ENCODE measurements at regions not wholly inside any gene's neighbourhood (a gene's known extent, or its start where the extent isn't known, plus 50 kb on each side); places are given as distances from the start of the nearest gene placed in this dataset.
"Not testable (repeated sequence)": the region's sequence is repeated elsewhere in the genome, so short reads cannot be mapped to it uniquely, and the experiment has no call there.

GRCh38 chr5:20959347-20959746 lies 971.3 kb upstream of the CDH18 start:
- Histone ChIP-seq H3K27ac (no peak overlapping the region), H3K4me3 (no peak overlapping the region)

DNA sequence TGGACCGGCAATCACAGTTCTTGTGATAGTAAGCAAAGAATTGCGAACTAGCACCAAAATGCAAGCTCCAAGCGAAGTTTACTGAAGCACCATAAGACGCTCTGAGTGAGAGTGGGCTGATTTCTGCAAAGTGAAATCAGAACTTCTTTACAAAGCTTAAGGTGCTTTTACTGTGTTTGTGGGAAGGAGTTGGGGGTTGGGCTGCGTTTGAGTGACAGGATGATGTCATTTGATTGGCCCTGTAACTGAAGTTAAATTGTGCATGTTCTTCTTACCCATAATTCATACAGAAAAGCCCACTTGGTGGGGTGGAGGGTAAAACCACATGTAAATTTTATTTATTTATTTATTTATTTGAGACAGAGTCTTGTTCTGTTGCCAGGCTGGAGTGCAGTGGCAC lies 970.6 kb upstream of the CDH18 start:
- Histone ChIP-seq H3K4me3 (no peak overlapping the region), H3K27ac (no peak overlapping the region)

DNA sequence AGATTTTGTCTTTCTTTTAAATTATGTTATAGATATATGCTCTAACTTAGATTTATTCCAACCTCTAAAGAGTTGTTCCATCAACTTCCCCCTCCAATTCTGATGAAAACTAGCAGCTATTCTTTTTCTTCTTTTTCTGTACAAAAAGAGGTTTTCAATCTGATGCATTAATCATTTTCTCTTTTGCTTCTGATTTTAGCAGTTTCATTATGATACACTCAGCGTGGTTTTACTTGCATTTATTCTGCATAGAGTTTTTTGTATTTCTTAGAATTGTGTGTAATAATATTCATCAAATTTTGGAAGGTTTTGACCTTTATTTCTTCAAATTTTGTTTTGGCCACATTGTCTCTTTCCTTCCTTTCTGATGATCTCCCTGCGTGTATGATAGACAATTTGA lies 968.1 kb upstream of the CDH18 start:
- Histone ChIP-seq H3K27ac (no peak overlapping the region), H3K4me3 (no peak overlapping the region)

DNA sequence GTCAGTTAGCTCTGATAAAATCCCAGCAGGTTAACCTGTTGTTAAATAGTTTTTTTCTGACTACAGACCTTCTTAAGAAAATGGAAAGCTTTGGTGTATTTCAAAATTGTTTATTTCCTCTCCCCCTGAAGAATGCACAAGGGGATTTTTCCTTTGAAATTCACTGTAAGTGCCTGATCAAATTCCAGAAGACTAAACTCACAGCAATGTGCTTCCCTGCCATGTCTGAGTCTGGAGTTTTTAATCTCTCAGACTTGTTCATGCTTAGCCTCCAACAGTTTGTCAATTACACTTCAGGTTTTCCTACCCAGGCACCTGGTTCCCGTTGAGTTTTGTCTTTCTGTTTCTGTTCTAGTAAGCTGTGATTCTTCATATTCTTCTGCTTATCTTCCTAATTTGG lies 961.6 kb upstream of the CDH18 start:
- no peak overlapping the region for H3K4me3 ChIP-seq
- H3K27ac ChIP-seq, result no peak overlapping the region

DNA sequence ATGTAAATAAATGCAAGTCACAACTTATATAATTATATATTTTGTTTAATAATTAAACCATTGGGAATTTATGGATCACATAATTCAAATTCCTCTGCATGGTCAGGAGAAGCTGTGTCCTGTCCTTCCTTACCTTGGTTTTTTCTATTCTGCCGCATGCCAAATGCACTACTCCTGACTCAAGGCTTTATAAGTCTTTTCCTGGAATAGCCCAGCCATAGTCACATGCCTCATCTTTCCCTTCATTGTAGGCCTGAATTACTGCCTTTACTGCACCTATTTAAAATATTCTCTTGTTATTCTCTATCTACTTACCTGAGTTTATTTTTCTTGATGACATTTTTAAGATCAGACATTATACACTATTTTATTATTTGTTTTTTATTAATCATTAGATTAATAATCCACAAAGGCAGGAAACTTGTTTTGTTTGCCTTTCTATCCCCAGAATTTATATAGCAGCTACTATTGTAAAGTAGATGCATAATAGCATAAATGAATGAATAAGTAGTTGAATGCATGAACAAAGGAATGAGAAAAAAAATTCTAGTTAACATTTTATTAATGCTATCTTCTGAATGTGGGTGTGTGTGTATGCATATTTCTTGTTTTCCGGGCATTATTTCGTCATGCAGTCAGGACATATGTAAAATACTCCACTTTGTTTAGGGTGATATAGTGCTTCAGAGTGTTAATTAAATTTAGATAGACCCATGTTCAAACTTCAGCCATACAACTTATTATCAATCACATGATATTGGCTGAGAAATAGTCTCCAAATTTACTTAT lies 955.4 kb upstream of the CDH18 start:
- not testable (repeated sequence) for H3K27ac ChIP-seq

DNA sequence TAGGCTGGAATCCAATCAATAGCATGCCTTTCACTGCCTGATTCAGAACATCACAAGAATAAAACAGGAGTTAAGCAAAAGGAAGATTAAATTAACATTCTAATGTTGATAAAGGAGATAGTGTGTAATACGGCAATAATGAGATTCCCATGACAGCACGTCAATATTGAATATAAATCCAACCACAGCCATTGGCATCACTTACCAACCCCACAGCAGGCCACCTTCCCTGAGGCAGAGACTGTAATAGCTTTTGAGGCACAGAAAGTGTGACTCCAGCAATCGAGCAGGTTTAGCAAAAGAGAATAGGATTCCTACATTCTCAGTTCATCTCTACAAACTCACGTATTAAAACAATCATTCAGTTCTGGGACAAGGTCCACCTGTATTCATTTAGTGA lies 954.6 kb upstream of the CDH18 start:
- not testable (repeated sequence) for H3K4me3 ChIP-seq, H3K27ac ChIP-seq

More for the DNA sequence above, 955.4 kb upstream of the CDH18 start:
- not testable (repeated sequence) for H3K4me3 ChIP-seq

- not testable (repeated sequence) for H3K27ac ChIP-seq, H3K4me3 ChIP-seq
Measured at GRCh38 chr5:20940786-20941185, 952.8 kb upstream of the CDH18 start.

GRCh38 chr5:20890936-20891335 lies 902.9 kb upstream of the CDH18 start:
- not testable (repeated sequence) for H3K27ac ChIP-seq, H3K4me3 ChIP-seq

DNA sequence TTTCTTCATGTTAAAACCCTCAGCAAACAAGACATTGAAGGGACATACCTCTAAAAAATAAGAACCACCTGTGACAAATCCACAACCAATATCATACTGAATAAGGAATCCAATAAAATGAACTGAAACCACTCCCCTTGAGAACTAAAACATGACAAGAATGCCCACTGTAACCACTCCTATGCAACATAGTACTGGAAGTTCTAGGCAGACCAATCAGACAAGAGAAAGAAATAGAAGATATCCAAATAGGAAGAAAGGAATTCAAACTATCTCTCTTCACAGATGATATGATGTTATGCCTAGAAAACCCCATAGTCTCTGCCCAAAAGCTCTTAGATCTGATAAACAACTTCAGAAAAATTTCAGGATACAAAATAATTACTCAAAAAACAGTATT lies 887.7 kb upstream of the CDH18 start:
- not testable (repeated sequence) for H3K27ac ChIP-seq

DNA sequence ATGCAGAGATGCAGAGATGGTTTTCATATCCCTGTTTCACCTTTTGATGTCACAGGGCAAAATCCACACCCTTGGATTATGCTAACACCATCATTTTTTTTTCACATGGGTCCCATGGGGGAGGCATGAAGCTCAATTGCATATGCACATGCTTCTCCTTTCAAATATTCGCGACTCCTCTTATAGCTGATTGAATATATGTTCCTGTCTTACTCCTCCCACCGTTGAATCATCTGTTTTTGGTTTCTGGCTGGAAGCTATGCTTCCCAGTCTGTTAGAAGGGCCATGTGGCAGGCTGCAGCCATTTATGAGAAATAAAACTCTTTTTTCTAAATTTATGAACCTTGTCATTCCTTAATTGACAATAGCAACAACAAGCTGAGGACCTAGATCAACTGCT lies 877.9 kb upstream of the CDH18 start:
- H3K27ac ChIP-seq, H3K4me3 ChIP-seq: not testable (repeated sequence)

More for the DNA sequence above, 887.7 kb upstream of the CDH18 start:
- H3K4me3 ChIP-seq, result not testable (repeated sequence)

DNA sequence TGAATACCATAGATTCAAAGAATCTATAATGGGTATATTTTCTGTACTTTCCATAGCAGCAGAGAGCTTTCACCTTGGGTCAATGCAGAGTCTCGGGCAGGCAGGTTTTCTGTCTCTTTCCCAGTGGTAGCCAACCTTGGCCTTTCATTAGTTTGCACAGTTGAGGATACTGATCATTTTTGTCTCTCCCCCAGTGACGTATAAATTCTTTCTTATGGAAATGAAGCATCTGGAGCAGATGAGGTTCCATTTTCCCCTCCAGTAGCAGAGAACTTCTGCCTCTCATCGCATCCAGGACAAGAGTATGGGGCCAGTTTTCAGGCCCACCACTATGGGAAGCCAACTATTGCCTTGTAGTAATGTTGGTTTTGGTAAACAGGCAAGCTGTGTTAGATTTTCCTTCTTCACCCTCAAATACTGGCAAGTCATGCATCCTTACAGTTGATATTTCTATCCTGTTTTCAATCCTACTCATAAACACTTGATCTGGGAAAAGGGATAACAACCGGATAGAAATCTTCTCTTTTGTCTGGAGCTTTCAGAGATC lies 845.2 kb upstream of the CDH18 start:
- no peak overlapping the region for H3K4me3 ChIP-seq

GRCh38 chr5:20832204-20833080 lies 844.4 kb upstream of the CDH18 start:
- no peak overlapping the region for H3K4me3 ChIP-seq
- no peak overlapping the region for H3K27ac ChIP-seq

More for the DNA sequence above, 845.2 kb upstream of the CDH18 start:
- no peak overlapping the region for H3K27ac ChIP-seq

- H3K4me3 ChIP-seq, H3K27ac ChIP-seq: not testable (repeated sequence)
Measured at GRCh38 chr5:20825951-20826350, 838.0 kb upstream of the CDH18 start.

- H3K4me3 ChIP-seq, H3K27ac ChIP-seq: not testable (repeated sequence)
Measured at GRCh38 chr5:20797216-20797615, 809.2 kb upstream of the CDH18 start.

- not testable (repeated sequence) for H3K4me3 ChIP-seq
Measured at GRCh38 chr5:20784755-20785154, 796.8 kb upstream of the CDH18 start.

DNA sequence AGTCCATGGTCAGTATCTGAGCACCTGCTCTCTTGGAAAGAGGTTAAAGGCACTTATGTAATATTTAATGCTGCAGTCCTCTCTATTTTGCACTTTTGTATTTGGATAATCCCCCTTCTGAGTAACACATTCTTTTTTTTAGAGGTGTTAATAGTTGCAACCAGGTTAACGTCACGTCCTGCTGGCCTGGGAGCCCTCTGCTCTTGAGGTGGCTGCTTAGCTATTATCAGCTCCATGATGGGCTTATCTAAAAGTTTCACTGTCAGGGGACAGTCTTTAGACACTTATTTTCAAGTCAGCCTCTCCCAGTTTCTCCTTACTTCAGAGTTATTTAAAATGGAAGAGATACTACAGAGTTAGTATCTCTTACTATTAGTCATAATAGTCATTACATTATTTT lies 795.5 kb upstream of the CDH18 start:
- H3K27ac ChIP-seq, H3K4me3 ChIP-seq: not testable (repeated sequence)

More at GRCh38 chr5:20784755-20785154, 796.8 kb upstream of the CDH18 start:
- not testable (repeated sequence) for H3K27ac ChIP-seq

DNA sequence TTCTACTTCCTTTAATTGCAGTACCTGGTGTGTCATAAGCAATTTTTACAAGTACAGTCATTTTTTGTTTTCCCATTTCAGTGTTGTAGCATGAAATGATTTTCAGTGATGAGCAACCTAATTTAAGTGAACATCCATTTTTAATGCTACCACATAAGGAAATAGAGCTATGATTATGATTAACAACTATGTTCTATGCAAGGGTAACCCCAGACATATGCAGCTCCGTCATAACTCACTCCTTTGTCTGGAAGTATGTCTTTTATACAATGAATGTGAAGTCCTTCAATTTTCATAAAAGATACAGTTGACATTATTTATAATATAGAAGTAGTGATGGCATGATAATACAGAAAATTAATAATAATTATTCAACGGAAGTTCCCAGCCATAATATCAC lies 783.3 kb upstream of the CDH18 start:
- not testable (repeated sequence) for H3K4me3 ChIP-seq, H3K27ac ChIP-seq

DNA sequence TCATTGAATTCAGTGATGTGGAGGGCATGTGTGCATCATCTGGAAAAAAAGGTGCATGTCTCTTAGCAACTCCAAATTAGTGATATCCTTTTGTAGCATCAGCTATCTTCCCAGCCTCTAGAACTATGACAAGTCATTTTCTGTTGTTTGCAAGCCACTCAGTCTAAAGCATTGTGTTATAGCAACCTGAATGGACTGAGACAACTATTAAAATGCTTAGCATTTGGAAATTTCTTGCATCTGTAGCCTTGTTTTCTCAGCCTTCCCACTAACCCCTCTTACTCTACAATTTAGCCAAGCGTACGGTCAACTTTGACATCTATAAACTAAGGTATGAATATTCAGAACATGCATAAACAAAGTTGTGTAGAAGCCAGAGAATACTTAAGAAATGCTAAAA lies 777.1 kb upstream of the CDH18 start:
- not testable (repeated sequence) for H3K27ac ChIP-seq, H3K4me3 ChIP-seq

GRCh38 chr5:20759459-20759858 lies 771.5 kb upstream of the CDH18 start:
- not testable (repeated sequence) for H3K4me3 ChIP-seq, H3K27ac ChIP-seq

- H3K4me3 ChIP-seq, H3K27ac ChIP-seq: not testable (repeated sequence)
Measured at GRCh38 chr5:20752179-20752578, 764.2 kb upstream of the CDH18 start.

- not testable (repeated sequence) for H3K4me3 ChIP-seq, H3K27ac ChIP-seq
Measured at GRCh38 chr5:20735715-20736114, 747.7 kb upstream of the CDH18 start.

Data from skin epidermis (tissue), 12 donors.